ENCODE measurements at regions not wholly inside any gene's neighbourhood (a gene's known extent, or its start where the extent isn't known, plus 50 kb on each side); places are given as distances from the start of the nearest gene placed in this dataset.

DNA sequence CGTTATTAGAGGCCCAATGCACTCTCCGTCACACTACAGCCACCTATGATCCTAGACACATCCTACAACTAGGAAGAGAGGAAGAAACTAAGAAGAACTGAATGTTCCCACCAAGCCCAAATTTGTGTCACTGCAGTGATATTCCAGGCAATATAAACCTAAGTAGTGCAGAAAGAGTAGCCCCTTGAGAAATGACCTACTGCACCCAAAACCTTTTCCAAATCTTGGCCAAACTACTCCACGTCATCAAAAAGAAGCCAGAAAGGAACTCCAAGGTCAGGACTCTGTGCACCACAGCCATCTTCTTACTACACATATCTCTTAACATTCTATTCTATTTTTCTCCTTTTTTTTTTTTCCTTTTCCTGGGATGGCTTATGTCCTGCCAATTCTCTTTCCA lies 60.2 kb downstream of the ADAMTS1 start:
- intact Hi-C loops (cut with micrococcal nuclease): no loop called here

GRCh38 chr21:26783466-26784195 lies 61.6 kb downstream of the ADAMTS1 start:
- intact Hi-C loops (cut with micrococcal nuclease): no loop called here

- intact Hi-C loops (cut with micrococcal nuclease): no loop called here
Observed at GRCh38 chr21:26782747-26783146, 62.5 kb downstream of the ADAMTS1 start.

DNA sequence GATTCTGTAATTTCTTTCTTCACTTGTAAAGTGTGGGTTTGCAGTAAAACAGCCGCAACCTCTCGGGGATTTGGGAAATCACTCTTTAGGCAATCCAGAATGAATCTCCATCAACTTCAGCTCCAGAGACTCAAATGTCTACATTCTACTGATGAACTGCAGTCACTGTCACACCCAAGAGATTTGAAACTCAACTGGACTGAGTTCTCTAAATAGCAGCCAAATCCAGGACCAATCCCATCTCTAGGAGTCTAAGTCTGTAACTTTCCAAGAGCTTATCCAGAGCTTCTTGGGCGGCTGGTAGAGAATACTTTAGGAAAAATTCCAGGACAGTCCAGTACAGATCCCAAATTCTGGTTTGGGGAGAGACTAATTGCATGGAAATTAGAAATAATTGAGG lies 62.9 kb downstream of the ADAMTS1 start:
- intact Hi-C loops (cut with micrococcal nuclease): no loop called here

- intact Hi-C loops (cut with micrococcal nuclease): no loop called here
Observed at GRCh38 chr21:26781331-26781730, 63.9 kb downstream of the ADAMTS1 start.

GRCh38 chr21:26777166-26777565 lies 68.0 kb downstream of the ADAMTS1 start:
- intact Hi-C loops (cut with micrococcal nuclease): no loop called here

- intact Hi-C loops (cut with micrococcal nuclease): no loop called here
Observed at GRCh38 chr21:26776310-26777021, 68.7 kb downstream of the ADAMTS1 start.

GRCh38 chr21:26773058-26773457 lies 72.2 kb downstream of the ADAMTS1 start:
- intact Hi-C loops (cut with micrococcal nuclease): no loop called here

DNA sequence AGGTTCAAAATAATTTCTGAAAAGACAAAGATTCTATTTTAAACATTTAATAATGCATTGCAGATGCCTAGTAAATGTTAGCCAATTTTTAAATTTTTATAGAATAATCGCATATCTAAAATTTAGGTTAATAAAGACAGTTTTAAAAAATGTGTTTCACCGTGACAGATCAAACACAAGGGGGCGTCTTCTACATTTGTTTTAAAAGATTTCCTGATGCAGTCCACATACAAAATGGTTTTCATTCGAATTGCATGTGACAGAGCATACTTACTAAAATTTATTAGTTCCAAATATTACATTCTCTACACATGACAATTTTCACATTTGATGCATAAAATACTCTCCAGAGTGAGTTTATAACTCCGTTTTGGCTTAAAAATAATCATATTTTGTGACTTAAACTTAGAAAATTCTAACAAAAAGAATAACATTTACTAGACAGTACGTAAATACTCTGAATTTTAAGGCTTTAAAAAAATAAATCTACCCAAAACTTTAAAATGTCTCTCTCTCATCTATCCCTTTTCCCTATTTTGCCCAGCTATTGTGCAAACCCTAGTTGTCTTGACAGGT lies 75.5 kb downstream of the ADAMTS1 start:
- intact Hi-C loops (cut with micrococcal nuclease): loop anchor here (1.0 kb wide), 1 partner anchor 76 kb away; the partner anchor contains the start of gene ADAMTS1

GRCh38 chr21:26766826-26767325 lies 78.3 kb downstream of the ADAMTS1 start:
- intact Hi-C loops (cut with micrococcal nuclease): no loop called here

DNA sequence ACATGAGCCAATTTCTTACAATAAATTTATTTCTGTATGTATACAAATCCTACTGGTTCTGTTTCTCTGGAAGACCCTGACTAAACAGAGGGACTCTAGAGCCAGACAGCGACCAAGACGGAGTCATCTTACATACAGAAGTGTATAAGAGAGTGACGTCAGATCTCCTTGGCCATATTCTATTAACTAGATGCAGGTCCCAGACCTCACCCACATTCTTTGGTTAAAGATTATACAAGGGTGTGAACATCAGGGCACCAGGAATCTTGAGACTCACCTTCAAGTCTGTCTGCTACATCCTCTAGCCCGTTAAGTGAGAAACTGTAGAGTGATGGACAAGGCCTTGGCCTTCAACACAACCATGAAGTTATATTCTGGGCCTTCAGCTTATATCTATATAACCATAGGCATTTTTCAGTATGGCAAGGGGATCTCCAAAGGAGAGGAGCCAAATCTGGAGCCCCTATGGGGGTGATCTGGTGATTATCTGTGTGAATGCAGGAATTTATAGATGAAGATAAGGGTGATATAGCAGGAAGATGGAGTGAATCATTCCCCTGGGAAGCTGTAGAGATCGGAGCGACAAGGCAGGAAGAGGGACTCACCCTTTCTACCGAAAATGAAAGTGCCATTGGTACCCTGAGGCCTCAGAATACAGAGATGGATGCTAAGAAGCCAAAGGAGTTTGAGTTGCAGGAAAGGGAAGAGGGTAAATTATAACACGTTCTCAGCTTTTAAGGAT lies 83.9 kb downstream of the ADAMTS1 start:
- intact Hi-C loops (cut with micrococcal nuclease): no loop called here

DNA sequence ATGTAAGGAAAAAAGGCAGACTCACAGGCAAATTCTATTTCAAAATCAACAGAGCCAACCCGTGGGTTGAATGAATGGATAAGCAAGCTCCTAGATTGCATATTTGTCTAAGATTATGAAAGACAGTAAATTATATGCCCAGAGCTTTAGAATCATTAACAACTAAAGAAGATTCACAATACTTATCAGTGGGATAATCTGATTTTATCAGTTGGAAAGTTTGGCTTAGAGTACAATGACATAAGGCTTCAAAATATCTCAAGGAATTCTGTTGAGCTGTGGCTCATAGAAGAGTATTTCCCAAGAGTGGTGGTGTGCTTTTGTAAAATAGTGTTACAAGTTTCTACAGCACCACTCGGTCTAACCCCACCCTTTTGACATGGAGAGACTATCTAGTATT lies 85.5 kb downstream of the ADAMTS1 start:
- intact Hi-C loops (cut with micrococcal nuclease): no loop called here

GRCh38 chr21:26758083-26758880 lies 86.9 kb downstream of the ADAMTS1 start:
- intact Hi-C loops (cut with micrococcal nuclease): no loop called here

GRCh38 chr21:26756491-26757159 lies 88.6 kb downstream of the ADAMTS1 start:
- intact Hi-C loops (cut with micrococcal nuclease): no loop called here

- intact Hi-C loops (cut with micrococcal nuclease): no loop called here
Observed at GRCh38 chr21:26754853-26755252, 90.4 kb downstream of the ADAMTS1 start.

DNA sequence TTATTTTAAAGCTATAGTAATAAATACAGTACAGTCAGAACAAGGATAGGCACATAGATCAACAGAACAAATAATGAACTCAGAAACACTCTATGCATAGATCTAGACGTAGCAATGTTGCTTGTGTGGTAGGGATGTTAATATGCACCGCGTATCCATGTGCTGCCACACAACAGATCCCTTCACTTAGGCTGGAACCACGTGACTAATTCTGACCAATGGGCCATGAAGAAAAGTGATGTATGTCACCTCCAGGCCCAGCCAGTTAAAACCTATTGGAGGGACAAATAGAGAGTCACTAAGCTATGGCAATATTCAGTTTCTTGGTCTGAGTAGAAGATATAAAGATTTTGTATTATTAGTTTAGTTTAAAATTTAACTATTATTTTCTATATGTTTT lies 91.4 kb downstream of the ADAMTS1 start:
- intact Hi-C loops (cut with micrococcal nuclease): no loop called here

GRCh38 chr21:26752849-26753248 lies 92.4 kb downstream of the ADAMTS1 start:
- intact Hi-C loops (cut with micrococcal nuclease): no loop called here

GRCh38 chr21:26751305-26751704 lies 93.9 kb downstream of the ADAMTS1 start:
- intact Hi-C loops (cut with micrococcal nuclease): no loop called here

DNA sequence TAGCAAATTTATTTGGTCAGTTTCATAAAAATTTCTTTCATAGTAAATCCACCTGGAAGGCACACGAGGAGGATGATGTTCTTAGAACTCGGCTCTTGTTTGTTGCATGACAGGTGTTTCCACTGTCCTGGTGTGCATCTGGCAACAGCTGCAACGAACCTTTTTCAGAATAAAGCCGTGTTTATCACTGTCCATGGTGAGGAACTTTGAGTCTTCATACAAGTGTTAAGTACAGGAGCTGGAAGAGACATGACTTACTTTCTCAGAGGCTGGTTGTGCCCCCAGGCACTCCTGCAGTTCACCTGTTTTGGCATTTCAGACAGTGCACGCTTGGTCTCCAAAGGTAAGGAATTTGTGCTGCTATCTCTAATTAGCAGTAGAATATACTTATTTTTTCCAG lies 97.1 kb downstream of the ADAMTS1 start:
- intact Hi-C loops (cut with micrococcal nuclease): no loop called here

DNA sequence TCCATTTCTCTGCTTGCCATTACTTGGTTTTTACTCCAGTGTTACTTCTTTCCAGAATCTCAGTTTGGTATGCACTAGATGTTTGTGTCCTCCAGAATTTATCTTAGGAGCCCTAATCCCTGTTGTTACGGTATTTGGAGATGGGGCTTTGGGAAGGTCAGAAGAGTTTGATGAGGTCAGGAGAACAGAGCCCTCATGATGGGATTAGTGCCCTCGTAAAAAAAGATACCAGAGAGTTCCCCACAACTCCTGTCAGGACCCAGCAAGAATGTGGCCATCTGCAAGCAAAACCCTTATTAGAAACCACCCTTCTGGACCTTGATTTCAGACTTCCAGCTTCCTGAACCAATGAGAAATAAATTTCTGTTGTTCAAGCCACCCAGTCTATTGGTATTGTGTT lies 98.0 kb downstream of the ADAMTS1 start:
- intact Hi-C loops (cut with micrococcal nuclease): no loop called here

Data from T-helper 1 cell treated with Interleukin-12 subunit alpha and Interleukin-12 subunit beta and Interleukin-4 antibody, amounts not matched to agents 30 ng/mL and 1 ng/mL, for 36 hours (primary cell).